HG02759 (cell line): ENCODE measurements at regions not wholly inside any gene's neighbourhood (a gene's known extent, or its start where the extent isn't known, plus 50 kb on each side); places are given as distances from the start of the nearest gene placed in this dataset.

Experiments
- ATAC-seq: cut with Tn5 transposase; IDR thresholded peaks from one replicate; pipeline ENCODE4 v1.9.1; 2021; ENCODE audit warnings: mild to moderate bottlenecking, moderate library complexity; ENCODE audit not compliant: unreplicated experiment

- no peak for ATAC-seq
Observed at GRCh38 chr20:50297498-50298376, 107.1 kb downstream of the CEBPB start.

GRCh38 chr20:50298554-50299324 is 108.1 kb downstream of the CEBPB start:
- ATAC-seq = no peak

GRCh38 chr20:50299325-50299629 is 108.6 kb downstream of the CEBPB start:
- no peak for ATAC-seq

GRCh38 chr20:50301165-50301564 is 110.5 kb downstream of the CEBPB start:
- ATAC-seq = no peak

- no peak for ATAC-seq
Observed at GRCh38 chr20:50301712-50302111, 111.1 kb downstream of the CEBPB start.

GRCh38 chr20:50302341-50303057 is 111.9 kb downstream of the CEBPB start:
- ATAC-seq = no peak

GRCh38 chr20:50303573-50304500 is 113.2 kb downstream of the CEBPB start:
- ATAC-seq = no peak

- no peak for ATAC-seq
Observed at GRCh38 chr20:50304501-50304856, 113.8 kb downstream of the CEBPB start.

GRCh38 chr20:50304923-50305635 is 114.4 kb downstream of the CEBPB start:
- ATAC-seq = no peak

GRCh38 chr20:50305636-50306477 is 115.2 kb downstream of the CEBPB start:
- ATAC-seq = no peak

GRCh38 chr20:50306478-50307423 is 116.1 kb downstream of the CEBPB start:
- no peak for ATAC-seq

- ATAC-seq = no peak
Observed at GRCh38 chr20:50308166-50308512, 117.5 kb downstream of the CEBPB start.

GRCh38 chr20:50308513-50309279 is 118.1 kb downstream of the CEBPB start:
- no peak for ATAC-seq

GRCh38 chr20:50309280-50309763 is 118.7 kb downstream of the CEBPB start:
- ATAC-seq = no peak

GRCh38 chr20:50309764-50310672 is 119.4 kb downstream of the CEBPB start:
- no peak for ATAC-seq

GRCh38 chr20:50310673-50311051 is 120.0 kb downstream of the CEBPB start:
- ATAC-seq = no peak
